Liver (tissue), 3 donors: ENCODE measurements at regions not wholly inside any gene's neighbourhood (a gene's known extent, or its start where the extent isn't known, plus 50 kb on each side); places are given as distances from the start of the nearest gene placed in this dataset.

Experiments
- ATF3 ChIP-seq: IDR thresholded peaks from 2 replicates; pipeline ENCODE4 v1.6.1; 2016; ENCODE audit warnings: antibody characterized with exemption
- CTCF ChIP-seq: fragments of 150-350 bp; IDR thresholded peaks from 2 replicates; pipeline ENCODE4 v1.5.1; 2017; ENCODE audit warnings: improper control_type of control experiment, low read depth, low read length; ENCODE audit not compliant: missing input control
- FOXA1 ChIP-seq: IDR thresholded peaks from 2 replicates; pipeline ENCODE4 v1.6.1; 2016; ENCODE audit warnings: antibody characterized with exemption
- SP1 ChIP-seq: IDR thresholded peaks from 2 replicates; pipeline ENCODE4 v1.6.1; 2018; ENCODE audit warnings: antibody characterized with exemption, mild to moderate bottlenecking
- ZBTB33 ChIP-seq: IDR thresholded peaks from 2 replicates; pipeline ENCODE4 v1.6.1; 2016; ENCODE audit warnings: antibody characterized with exemption
- donor health status: healthy.
- donor health status: healthy.

- TF ChIP-seq ZBTB33 (no peak), CTCF (no peak), SP1 (no peak), ATF3 (no peak), FOXA1 (no peak)
Observed at GRCh38 chr4:81599742-81600380, 128.2 kb upstream of the RASGEF1B start.
